ENCODE measurements at regions not wholly inside any gene's neighbourhood (a gene's known extent, or its start where the extent isn't known, plus 50 kb on each side); places are given as distances from the start of the nearest gene placed in this dataset.

DNA sequence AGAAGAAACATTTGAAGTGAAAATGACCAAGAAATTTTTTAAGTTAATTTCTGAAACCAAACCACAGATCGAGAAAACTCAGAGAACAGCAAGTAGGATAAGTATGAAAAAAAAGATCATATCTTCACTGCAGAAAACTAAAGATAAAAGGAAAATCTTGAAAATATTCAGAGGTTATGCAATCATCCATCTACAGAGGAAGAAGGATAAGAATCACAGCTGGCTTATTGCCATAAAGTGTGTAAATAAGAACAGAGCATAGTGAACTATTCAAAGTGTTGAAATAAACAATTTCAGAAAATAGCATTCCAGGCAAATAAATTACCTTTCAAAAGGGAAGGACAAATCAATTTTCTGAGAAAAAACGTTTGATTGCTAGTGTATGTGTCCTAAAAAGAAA lies 1191.7 kb upstream of the CDH6 start:
- TF ChIP-seq, protein P1, sequence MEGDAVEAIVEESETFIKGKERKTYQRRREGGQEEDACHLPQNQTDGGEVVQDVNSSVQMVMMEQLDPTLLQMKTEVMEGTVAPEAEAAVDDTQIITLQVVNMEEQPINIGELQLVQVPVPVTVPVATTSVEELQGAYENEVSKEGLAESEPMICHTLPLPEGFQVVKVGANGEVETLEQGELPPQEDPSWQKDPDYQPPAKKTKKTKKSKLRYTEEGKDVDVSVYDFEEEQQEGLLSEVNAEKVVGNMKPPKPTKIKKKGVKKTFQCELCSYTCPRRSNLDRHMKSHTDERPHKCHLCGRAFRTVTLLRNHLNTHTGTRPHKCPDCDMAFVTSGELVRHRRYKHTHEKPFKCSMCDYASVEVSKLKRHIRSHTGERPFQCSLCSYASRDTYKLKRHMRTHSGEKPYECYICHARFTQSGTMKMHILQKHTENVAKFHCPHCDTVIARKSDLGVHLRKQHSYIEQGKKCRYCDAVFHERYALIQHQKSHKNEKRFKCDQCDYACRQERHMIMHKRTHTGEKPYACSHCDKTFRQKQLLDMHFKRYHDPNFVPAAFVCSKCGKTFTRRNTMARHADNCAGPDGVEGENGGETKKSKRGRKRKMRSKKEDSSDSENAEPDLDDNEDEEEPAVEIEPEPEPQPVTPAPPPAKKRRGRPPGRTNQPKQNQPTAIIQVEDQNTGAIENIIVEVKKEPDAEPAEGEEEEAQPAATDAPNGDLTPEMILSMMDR (IDR thresholded peaks at IDR 0.05; ENCODE audit: low read depth, low read length), result no peak
- no peak for TF ChIP-seq EZH2phosphoT487 (IDR thresholded peaks at IDR 0.05; ENCODE audit: low read depth)

Data from OCI-LY3 (cell line).